IMR-90 (cell line): ENCODE measurements at regions not wholly inside any gene's neighbourhood (a gene's known extent, or its start where the extent isn't known, plus 50 kb on each side); places are given as distances from the start of the nearest gene placed in this dataset.

Source experiments
- ATAC-seq: fragments of 200-7000 bp; cut with Tn5 transposase; 2 replicates; pipeline ENCODE4 v1.9.1; 2020; ENCODE audit warnings: low read depth, mild to moderate bottlenecking, moderate library complexity
- BruUV-seq: library from RNA; stranded (reverse); fragments of 400-500 nt; replicated peaks from 2 replicates; lab custom pipeline; 2021; lab: Mats Ljungman, UMichigan
- CTCF ChIA-PET: fragments of 300-600 bp; formaldehyde crosslinking; extraction: SDS; loops from one replicate; lab custom pipeline; 2021; ENCODE audit warnings: antibody characterized with exemption; lab: Yijun Ruan, JAX
- POLR2A ChIA-PET: fragments of 300-600 bp; sonication (Branson Sonifier 250); formaldehyde crosslinking; loops from one replicate; lab custom pipeline; 2022; ENCODE audit warnings: antibody characterized with exemption; ENCODE audit not compliant: unreplicated experiment; lab: Charles Lee
- DNase-seq: peaks from one replicate; pipeline ENCODE4 v3.0.0; 2013
- H2AFZ ChIP-seq: replicated peaks from 2 replicates; pipeline ENCODE3; 2013; ENCODE audit warnings: low read length, mild to moderate bottlenecking; ENCODE audit not compliant: poor library complexity
- H2AK5ac ChIP-seq: 2 replicates; pipeline ENCODE4 v1.6.1; 2013; ENCODE audit warnings: low read depth, low read length, inconsistent platforms
- H2AK9ac ChIP-seq: replicated peaks from 2 replicates; pipeline ENCODE3; 2013; ENCODE audit warnings: mild to moderate bottlenecking, low read depth, low read length, moderate library complexity; ENCODE audit not compliant: poor library complexity
- H2BK120ac ChIP-seq: 2 replicates; pipeline ENCODE4 v1.6.1; 2013; ENCODE audit warnings: low read depth, low read length, inconsistent platforms
- H2BK15ac ChIP-seq: 3 replicates; pipeline ENCODE4 v1.6.1; 2013; ENCODE audit warnings: low read depth, low read length, inconsistent platforms
- H2BK20ac ChIP-seq: 2 replicates; pipeline ENCODE4 v1.6.1; 2013; ENCODE audit warnings: low read depth, mild to moderate bottlenecking, inconsistent platforms, low read length, moderate library complexity
- H2BK5ac ChIP-seq: 2 replicates; pipeline ENCODE4 v1.6.1; 2013; ENCODE audit warnings: mild to moderate bottlenecking, low read depth, low read length, inconsistent platforms; ENCODE audit not compliant: poor library complexity, severe bottlenecking
- H3K14ac ChIP-seq: replicated peaks from 2 replicates; pipeline ENCODE4 v1.6.1; 2013; ENCODE audit warnings: low read depth, low read length, inconsistent platforms
- H3K18ac ChIP-seq: 2 replicates; pipeline ENCODE4 v1.6.1; 2013; ENCODE audit warnings: low read depth, low read length, control low read depth
- H3K23ac ChIP-seq: 2 replicates; pipeline ENCODE4 v1.6.1; 2013; ENCODE audit warnings: low read depth, low read length, inconsistent platforms
- H3K27ac ChIP-seq: 2 replicates; pipeline ENCODE4 v1.5.1; 2013; ENCODE audit warnings: mild to moderate bottlenecking, control low read depth, low read length; ENCODE audit not compliant: insufficient read depth
- H3K27me3 ChIP-seq: 2 replicates; pipeline ENCODE4 v1.6.1; 2013; ENCODE audit warnings: low read length; ENCODE audit not compliant: control insufficient read depth, insufficient read depth
- H3K36me3 ChIP-seq: 2 replicates; pipeline ENCODE4 v1.6.1; 2013; ENCODE audit warnings: low read length, mixed read lengths; ENCODE audit not compliant: control insufficient read depth, insufficient read depth
- H3K4ac ChIP-seq: 2 replicates; pipeline ENCODE4 v1.6.1; 2013; ENCODE audit warnings: low read depth, low read length, inconsistent platforms
- H3K4me1 ChIP-seq: 2 replicates; pipeline ENCODE4 v1.6.1; 2013; ENCODE audit warnings: low read length, mixed read lengths; ENCODE audit not compliant: control insufficient read depth, insufficient read depth
- H3K4me2 ChIP-seq: 2 replicates; pipeline ENCODE4 v1.6.1; 2013; ENCODE audit warnings: low read depth, mild to moderate bottlenecking, control low read depth, low read length, moderate library complexity
- H3K4me3 ChIP-seq: 2 replicates; pipeline ENCODE4 v1.5.1; 2013; ENCODE audit warnings: low read depth, mild to moderate bottlenecking, control low read depth, low read length, moderate library complexity; ENCODE audit not compliant: insufficient read depth
- H3K56ac ChIP-seq: 2 replicates; pipeline ENCODE4 v1.6.1; 2013; ENCODE audit warnings: low read length, inconsistent platforms; ENCODE audit not compliant: insufficient read depth; ENCODE audit errors: extremely low read depth
- H3K79me1 ChIP-seq, 2 experiments: 2 replicates each; pipeline ENCODE4 v1.6.1; 2013; ENCODE audit warnings: low read length in 2 of 2, inconsistent platforms in 1 of 2, low read depth in 1 of 2
- H3K9ac ChIP-seq: 2 replicates; pipeline ENCODE4 v1.6.1; 2013; ENCODE audit warnings: low read depth, low read length, control low read depth
- H3K9me1 ChIP-seq: 2 replicates; pipeline ENCODE4 v1.6.1; 2013; ENCODE audit warnings: low read length, inconsistent platforms; ENCODE audit not compliant: insufficient read depth
- H3K9me3 ChIP-seq: 2 replicates; pipeline ENCODE4 v1.6.1; 2013; ENCODE audit warnings: low read length; ENCODE audit not compliant: control insufficient read depth, insufficient read depth
- H4K20me1 ChIP-seq: 2 replicates; pipeline ENCODE4 v1.6.1; 2013; ENCODE audit warnings: low read length, inconsistent platforms; ENCODE audit not compliant: insufficient read depth
- H4K5ac ChIP-seq: 2 replicates; pipeline ENCODE4 v1.6.1; 2013; ENCODE audit warnings: mild to moderate bottlenecking, low read depth, low read length, control low read depth
- H4K8ac ChIP-seq, 2 experiments: 2 replicates each; pipeline ENCODE4 v1.6.1; 2013; ENCODE audit warnings: low read depth in 2 of 2, low read length in 2 of 2, control low read depth in 1 of 2, inconsistent platforms in 1 of 2
- H4K91ac ChIP-seq: 2 replicates; pipeline ENCODE4 v1.6.1; 2013; ENCODE audit warnings: low read depth, low read length, inconsistent platforms; ENCODE audit not compliant: insufficient read depth
- BHLHE40 ChIP-seq: fragments of 150-350 bp; IDR thresholded peaks from 2 replicates; pipeline ENCODE4 v1.6.1; 2016; ENCODE audit warnings: mild to moderate bottlenecking, low read depth, low read length
- CEBPB ChIP-seq: IDR thresholded peaks from 2 replicates; pipeline ENCODE4 v1.6.1; 2012; ENCODE audit warnings: low read depth, low read length, improper control_type of control experiment
- CHD1 ChIP-seq: IDR thresholded peaks from 2 replicates; pipeline ENCODE4 v1.6.1; 2012; ENCODE audit warnings: low read depth, low read length, improper control_type of control experiment
- CTCF ChIP-seq: conservative IDR thresholded peaks from 2 replicates; pipeline ENCODE4 v1.5.1; 2012; ENCODE audit warnings: mild to moderate bottlenecking, low read depth, low read length, improper control_type of control experiment
- FOS ChIP-seq: fragments of 150-350 bp; IDR thresholded peaks from 2 replicates; pipeline ENCODE4 v1.6.1; 2016; ENCODE audit warnings: low read depth, low read length
- MAFK ChIP-seq: IDR thresholded peaks from 2 replicates; pipeline ENCODE4 v1.6.1; 2012; ENCODE audit warnings: low read depth, low read length, improper control_type of control experiment
- MAZ ChIP-seq: IDR thresholded peaks from 2 replicates; pipeline ENCODE4 v1.6.1; 2012; ENCODE audit warnings: low read depth, mild to moderate bottlenecking, low read length, improper control_type of control experiment, moderate library complexity, borderline replicate concordance
- MXI1 ChIP-seq: IDR thresholded peaks from 2 replicates; pipeline ENCODE4 v1.6.1; 2012; ENCODE audit warnings: low read depth, mild to moderate bottlenecking, low read length, moderate library complexity, borderline replicate concordance
- NFE2L2 ChIP-seq: fragments of 150-350 bp; IDR thresholded peaks from 2 replicates; pipeline ENCODE4 v1.6.1; 2016; ENCODE audit warnings: low read depth, mild to moderate bottlenecking, low read length
- POLR2A ChIP-seq: IDR thresholded peaks from 2 replicates; pipeline ENCODE4 v1.6.1; 2012; ENCODE audit warnings: mild to moderate bottlenecking, low read depth, low read length
- RAD21 ChIP-seq: IDR thresholded peaks from 2 replicates; pipeline ENCODE4 v1.6.1; 2012; ENCODE audit warnings: low read length, improper control_type of control experiment
- RCOR1 ChIP-seq: IDR thresholded peaks from 2 replicates; pipeline ENCODE4 v1.6.1; 2012; ENCODE audit warnings: mild to moderate bottlenecking, low read length, improper control_type of control experiment; ENCODE audit not compliant: insufficient replicate concordance
- RFX5 ChIP-seq: IDR thresholded peaks from 2 replicates; pipeline ENCODE4 v1.8.0; 2012; ENCODE audit warnings: low read depth, mild to moderate bottlenecking, low read length, moderate library complexity
- SMC3 ChIP-seq: fragments of 150-350 bp; IDR thresholded peaks from 2 replicates; pipeline ENCODE4 v1.6.1; 2016; ENCODE audit warnings: low read depth, mild to moderate bottlenecking, antibody characterized with exemption, low read length, moderate library complexity
- USF2 ChIP-seq: fragments of 150-350 bp; IDR thresholded peaks from 2 replicates; pipeline ENCODE4 v1.6.1; 2017; ENCODE audit warnings: mild to moderate bottlenecking, antibody characterized with exemption, low read length, low read depth
- WGBS, 2 experiments: methylation state at CpG; one replicate each; pipeline versions ENCODE4 v1.1.5 to v1.1.7; 2013; ENCODE audit warnings: missing lambda C conversion rate in 2 of 2; ENCODE audit not compliant: insufficient read length in 1 of 2; ENCODE audit errors: extremely low coverage in 2 of 2; 5-methylcytosine and 5-hydroxymethylcytosine counted together
- dilution Hi-C: fragments of 300-500 bp; cut with HindIII; formaldehyde crosslinking; loops from one replicate; pipeline ENCODE4 v1.14.3; 2018; ENCODE audit warnings: low sequenced_read_pairs; ENCODE audit not compliant: unreplicated experiment
- in situ Hi-C: fragments of 300-500 bp; cut with MboI; formaldehyde crosslinking; loops from 3 replicates; pipeline ENCODE4 v1.14.3; 2019; ENCODE audit warnings: low sequenced_read_pairs, inconsistent platforms, mixed read lengths
- intact Hi-C: fragments of 100-400 bp; cut with micrococcal nuclease; formaldehyde crosslinking; loops from 2 replicates; pipeline ENCODE4 v1.10.0; 2022

GRCh38 chr2:52498077-52498750 lies 1269.4 kb upstream of the CHAC2 start:
- no peaks in the 10 kb centered on the region for H3K9me3 ChIP-seq
- no peaks in the 10 kb centered on the region for H3K9me1 ChIP-seq
- no peak overlapping the region for H3K14ac ChIP-seq
- WGBS, 2 experiments = no CpG with 5 or more reads among the region's 3 CpGs
- no peak overlapping the region for H2BK20ac ChIP-seq
- H3K4me3 ChIP-seq = no peak overlapping the region
- H3K9ac ChIP-seq = no peak overlapping the region
- no peak overlapping the region for H4K5ac ChIP-seq
- no peaks in the 10 kb centered on the region for H3K4me1 ChIP-seq
- no peak overlapping the region for H4K91ac ChIP-seq
- H2BK15ac ChIP-seq = no peak overlapping the region
- H4K8ac ChIP-seq = no peak overlapping the region
- H2AK9ac ChIP-seq = no peak overlapping the region
- no peak overlapping the region for H3K4me2 ChIP-seq
- no peaks in the 10 kb centered on the region for H3K36me3 ChIP-seq
- in situ Hi-C loops = no loop called here
- no peak overlapping the region for H2AK5ac ChIP-seq
- intact Hi-C loops = no loop called here
- dilution Hi-C loops = no loop called here
- no peaks in the 10 kb centered on the region for H3K27me3 ChIP-seq
- H2BK120ac ChIP-seq = no peak overlapping the region
- no TSS peak for BruUV-seq
- CTCF ChIA-PET = no interaction called here
- H2BK5ac ChIP-seq = no peak overlapping the region
- no peak overlapping the region for H3K56ac ChIP-seq
- POLR2A ChIA-PET = no interaction called here
- no peak overlapping the region for H2AFZ ChIP-seq
- H4K20me1 ChIP-seq = no peaks in the 10 kb centered on the region
- TF ChIP-seq POLR2A = no peak
- TF ChIP-seq BHLHE40 = no peak
- no peak for TF ChIP-seq NFE2L2
- TF ChIP-seq RAD21 = no peak
- TF ChIP-seq CTCF = no peak
- no peak for TF ChIP-seq USF2
- TF ChIP-seq FOS = no peak
- TF ChIP-seq RFX5 = no peak
- TF ChIP-seq SMC3 = no peak
- TF ChIP-seq MAZ = no peak
- no peak for TF ChIP-seq MXI1
- TF ChIP-seq RCOR1 = no peak
- no peak for TF ChIP-seq CHD1
- no peak for TF ChIP-seq MAFK
- no peak for TF ChIP-seq CEBPB
- no peak overlapping the region for H3K4ac ChIP-seq
- no peak overlapping the region for H3K27ac ChIP-seq
- ATAC-seq (no peak), DNase-seq (no peak)
- no peak overlapping the region for H3K23ac ChIP-seq
- H3K18ac ChIP-seq = no peak overlapping the region
- no peaks in the 10 kb centered on the region for H3K79me1 ChIP-seq
